DND-41 (cell line): ENCODE measurements at regions not wholly inside any gene's neighbourhood (a gene's known extent, or its start where the extent isn't known, plus 50 kb on each side); places are given as distances from the start of the nearest gene placed in this dataset.
"Not testable (repeated sequence)": the region's sequence is repeated elsewhere in the genome, so short reads cannot be mapped to it uniquely, and the experiment has no call there.

Source experiments
- ATAC-seq: fragments of 200-7000 bp; cut with Tn5 transposase; 3 replicates; pipeline ENCODE4 v1.9.1; 2021; ENCODE audit warnings: low read depth; ENCODE audit not compliant: insufficient read depth
- DNase-seq: peaks from one replicate; pipeline ENCODE4 v3.0.0-alpha.2; 2020
- H2AFZ ChIP-seq: 2 replicates; pipeline ENCODE4 v1.6.0; 2012; ENCODE audit warnings: low read depth, low read length
- H3K27ac ChIP-seq: 2 replicates; pipeline ENCODE4 v1.5.1; 2012; ENCODE audit warnings: low read length, inconsistent platforms
- H3K27me3 ChIP-seq: fragments of 200-600 bp; sonication (generic); 2 replicates; pipeline ENCODE4 v1.6.0; 2012; ENCODE audit warnings: low read length, mild to moderate bottlenecking, inconsistent platforms; ENCODE audit not compliant: insufficient read depth, poor library complexity
- H3K36me3 ChIP-seq: 2 replicates; pipeline ENCODE4 v1.5.1; 2012; ENCODE audit warnings: low read length, inconsistent platforms; ENCODE audit not compliant: insufficient read depth
- H3K4me1 ChIP-seq: 2 replicates; pipeline ENCODE4 v1.5.1; 2012; ENCODE audit warnings: mild to moderate bottlenecking, low read length; ENCODE audit not compliant: insufficient read depth
- H3K4me2 ChIP-seq: 2 replicates; pipeline ENCODE4 v1.6.0; 2012; ENCODE audit warnings: mild to moderate bottlenecking, moderate library complexity, low read length, inconsistent platforms; ENCODE audit not compliant: insufficient read depth
- H3K4me3 ChIP-seq, 2 experiments: fragments of 200-600 bp in 1 of 2; shearing (Covaris generic) in 1 of 2; 2 replicates each; pipeline ENCODE4 v1.5.1; 2012 to 2016; ENCODE audit warnings: inconsistent platforms in 2 of 2, low read length in 2 of 2, mild to moderate bottlenecking in 2 of 2, low read depth in 1 of 2, moderate library complexity in 1 of 2
- H3K79me2 ChIP-seq: 2 replicates; pipeline ENCODE4 v1.6.0; 2012; ENCODE audit warnings: low read length, inconsistent platforms; ENCODE audit not compliant: insufficient read depth
- H3K9ac ChIP-seq: 2 replicates; pipeline ENCODE4 v1.6.0; 2012; ENCODE audit warnings: low read depth, mild to moderate bottlenecking, inconsistent platforms, low read length, moderate library complexity
- H3K9me3 ChIP-seq: 2 replicates; pipeline ENCODE4 v1.5.1; 2012; ENCODE audit warnings: low read length, moderate library complexity, mild to moderate bottlenecking, inconsistent platforms; ENCODE audit not compliant: insufficient read depth, severe bottlenecking
- H4K20me1 ChIP-seq: 2 replicates; pipeline ENCODE4 v1.6.0; 2012; ENCODE audit warnings: low read length; ENCODE audit not compliant: insufficient read depth
- CTCF ChIP-seq: IDR thresholded peaks from 2 replicates; pipeline ENCODE4 v1.5.1; 2012; ENCODE audit warnings: borderline replicate concordance, low read length, moderate library complexity, mild to moderate bottlenecking; ENCODE audit not compliant: poor library complexity, severe bottlenecking; ENCODE audit errors: extremely low read depth
- EZH2 ChIP-seq: IDR thresholded peaks from 3 replicates; pipeline ENCODE4 v1.6.1; 2012; ENCODE audit warnings: borderline replicate concordance, low read depth, mild to moderate bottlenecking, moderate library complexity, low read length, inconsistent platforms; ENCODE audit not compliant: severe bottlenecking

- Histone ChIP-seq H4K20me1 (no peaks in the 10 kb centered on the region), H3K9ac (no peak overlapping the region), H3K27ac (no peak overlapping the region), H3K4me1 (no peaks in the 10 kb centered on the region), H3K36me3 (no peaks in the 10 kb centered on the region), H2AFZ (no peak overlapping the region), H3K79me2 (no peaks in the 10 kb centered on the region), H3K4me2 (no peak overlapping the region), H3K9me3 (no peaks in the 10 kb centered on the region), H3K27me3 (no peaks in the 10 kb centered on the region), H3K4me3 (no peak overlapping the region)
- DNase-seq (no peak), ATAC-seq (no peak)
- TF ChIP-seq CTCF: no peak
- no peak for TF ChIP-seq EZH2
Measured at GRCh38 chr2:3035385-3036050, 342.1 kb downstream of the EIPR1 start.

DNA sequence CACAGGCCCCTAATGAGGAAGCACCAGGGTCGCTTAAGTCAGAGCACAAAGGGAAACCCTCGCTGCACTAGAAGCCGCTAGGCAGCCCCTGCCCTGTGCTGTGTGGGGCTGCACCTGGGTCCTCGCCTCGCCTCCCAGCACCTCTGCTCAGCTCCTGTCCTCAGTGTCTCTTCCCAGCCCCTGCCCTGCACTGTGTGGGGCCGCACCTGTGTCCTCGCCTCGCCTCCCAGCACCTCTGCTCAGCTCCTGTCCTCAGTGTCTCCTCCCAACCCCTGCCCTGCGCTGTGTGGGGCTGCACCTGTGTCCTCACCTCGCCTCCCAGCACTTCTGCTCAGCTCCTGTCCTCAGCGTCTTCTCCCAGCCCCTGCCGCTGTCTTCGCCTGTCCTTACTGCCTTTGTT lies 342.8 kb downstream of the EIPR1 start:
- Histone ChIP-seq H3K79me2 (no peaks in the 10 kb centered on the region), H3K27me3 (no peaks in the 10 kb centered on the region), H3K4me2 (no peak overlapping the region), H2AFZ (no peak overlapping the region), H3K27ac (no peak overlapping the region), H3K4me3 (no peak overlapping the region), H4K20me1 (no peaks in the 10 kb centered on the region), H3K9me3 (no peaks in the 10 kb centered on the region), H3K9ac (no peak overlapping the region), H3K4me1 (no peaks in the 10 kb centered on the region), H3K36me3 (no peaks in the 10 kb centered on the region)
- ATAC-seq (no peak), DNase-seq (no peak)
- TF ChIP-seq CTCF (no peak), EZH2 (no peak)

GRCh38 chr2:3034396-3034795 lies 343.2 kb downstream of the EIPR1 start:
- Histone ChIP-seq H3K27me3 (no peaks in the 10 kb centered on the region), H3K36me3 (no peaks in the 10 kb centered on the region), H3K4me2 (no peak overlapping the region), H3K9ac (no peak overlapping the region), H3K4me1 (no peaks in the 10 kb centered on the region), H4K20me1 (no peaks in the 10 kb centered on the region), H2AFZ (no peak overlapping the region), H3K27ac (no peak overlapping the region), H3K9me3 (no peaks in the 10 kb centered on the region), H3K4me3 (no peak overlapping the region), H3K79me2 (no peaks in the 10 kb centered on the region)
- DNase-seq (no peak), ATAC-seq (no peak)
- TF ChIP-seq CTCF: no peak
- no peak for TF ChIP-seq EZH2

- no peak overlapping the region for H2AFZ ChIP-seq
- ATAC-seq: no peak
- no peaks in the 10 kb centered on the region for H3K36me3 ChIP-seq
- H4K20me1 ChIP-seq: no peaks in the 10 kb centered on the region
- H3K4me2 ChIP-seq: no peak overlapping the region
- no peaks in the 10 kb centered on the region for H3K4me1 ChIP-seq
- no peak overlapping the region for H3K4me3 ChIP-seq
- no peaks in the 10 kb centered on the region for H3K9me3 ChIP-seq
- H3K79me2 ChIP-seq: no peaks in the 10 kb centered on the region
- no peak overlapping the region for H3K27ac ChIP-seq
- DNase-seq: no peak
- no peaks in the 10 kb centered on the region for H3K27me3 ChIP-seq
- TF ChIP-seq CTCF (no peak), EZH2 (no peak)
- no peak overlapping the region for H3K9ac ChIP-seq
Measured at GRCh38 chr2:3033315-3033714, 344.3 kb downstream of the EIPR1 start.

- not testable (repeated sequence) for H3K4me3 ChIP-seq, H3K4me1 ChIP-seq, H3K9ac ChIP-seq, DNase-seq, H4K20me1 ChIP-seq, H3K79me2 ChIP-seq, ATAC-seq, H3K27me3 ChIP-seq, H2AFZ ChIP-seq, H3K36me3 ChIP-seq, H3K27ac ChIP-seq, H3K9me3 ChIP-seq, H3K4me2 ChIP-seq
Measured at GRCh38 chr2:3030791-3031190, 346.8 kb downstream of the EIPR1 start.
